ENCODE measurements at regions not wholly inside any gene's neighbourhood (a gene's known extent, or its start where the extent isn't known, plus 50 kb on each side); places are given as distances from the start of the nearest gene placed in this dataset.

DNA sequence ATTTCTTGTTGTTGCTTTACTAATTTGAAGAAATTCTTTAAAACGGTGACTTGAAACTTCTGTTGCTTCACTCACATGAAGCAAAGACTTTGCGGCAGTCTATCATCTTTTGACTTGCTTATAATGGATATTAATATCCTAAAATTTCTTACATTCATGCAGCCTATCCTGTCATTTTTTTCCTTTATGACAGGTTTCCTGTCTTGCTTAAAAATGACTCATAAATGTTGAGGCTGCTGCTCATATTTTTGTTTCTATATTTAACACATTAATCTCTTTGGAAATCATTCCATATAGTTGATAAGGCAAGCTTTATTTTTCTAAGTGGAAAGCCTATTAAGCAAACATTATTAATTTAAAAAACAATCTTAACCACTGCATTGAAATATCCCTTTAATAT, 176.6 kb upstream of the GALNTL6 start:
- DNase-seq (ENCODE audit: low spot score): no peak

DNA sequence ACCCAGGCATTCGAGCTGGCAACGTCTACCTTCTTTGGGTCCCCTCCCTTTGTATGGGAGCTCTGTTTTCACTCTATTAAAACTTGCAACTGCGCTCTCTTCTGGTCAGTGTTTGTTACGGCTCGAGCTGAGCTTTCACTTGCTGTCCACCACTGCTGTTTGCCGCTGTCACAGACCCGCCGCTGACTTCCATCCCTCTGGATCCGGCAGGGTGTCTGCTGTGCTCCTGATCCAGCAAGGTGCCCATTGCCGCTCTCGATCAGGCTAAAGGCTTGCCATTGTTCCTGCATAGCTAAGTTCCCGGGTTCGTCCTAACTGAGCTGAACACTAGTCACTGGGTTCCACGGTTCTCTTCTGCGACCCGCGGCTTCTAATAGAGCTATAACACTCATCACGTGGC, 183.5 kb upstream of the GALNTL6 start:
- DNase-seq (ENCODE audit: low spot score): no peak

DNA sequence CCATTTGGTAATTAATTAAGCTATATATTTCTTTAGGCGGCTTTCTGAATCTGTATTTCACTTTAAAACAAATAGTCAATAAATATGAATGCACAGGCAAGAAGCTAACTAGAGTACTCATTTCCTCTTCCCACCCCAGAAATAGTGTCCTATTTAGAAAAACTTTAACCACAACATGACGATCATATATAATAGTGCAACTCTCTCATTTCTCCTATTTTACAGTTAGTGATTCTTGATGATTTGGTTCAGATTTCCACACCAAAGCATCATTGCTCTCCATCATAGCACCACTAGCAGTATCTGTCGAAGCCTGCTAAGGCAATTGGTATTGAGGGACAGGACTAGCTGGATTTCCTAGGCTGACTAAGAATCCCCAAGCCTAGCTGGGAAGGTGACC, 184.0 kb upstream of the GALNTL6 start:
- no peak for DNase-seq (ENCODE audit: low spot score)

DNA sequence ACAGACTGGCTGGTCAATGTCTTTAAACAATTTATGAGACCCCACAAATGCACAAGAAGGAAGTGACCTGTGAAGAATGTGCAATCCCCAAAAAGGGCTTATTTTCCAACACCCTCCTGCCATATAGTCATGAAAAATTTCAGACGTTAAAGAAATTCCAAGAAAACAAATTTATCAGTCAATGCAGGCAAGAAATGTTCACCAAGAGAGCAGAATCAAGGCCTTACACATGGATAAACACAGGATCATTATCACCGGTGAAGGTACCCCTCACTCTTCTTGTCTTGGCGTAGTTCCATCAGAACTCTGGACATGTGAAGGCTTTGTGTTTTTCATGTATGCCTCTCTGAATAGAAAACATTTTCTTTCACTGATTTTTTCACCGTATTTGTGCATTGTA, 186.7 kb upstream of the GALNTL6 start:
- DNase-seq (ENCODE audit: low spot score): no peak

DNA sequence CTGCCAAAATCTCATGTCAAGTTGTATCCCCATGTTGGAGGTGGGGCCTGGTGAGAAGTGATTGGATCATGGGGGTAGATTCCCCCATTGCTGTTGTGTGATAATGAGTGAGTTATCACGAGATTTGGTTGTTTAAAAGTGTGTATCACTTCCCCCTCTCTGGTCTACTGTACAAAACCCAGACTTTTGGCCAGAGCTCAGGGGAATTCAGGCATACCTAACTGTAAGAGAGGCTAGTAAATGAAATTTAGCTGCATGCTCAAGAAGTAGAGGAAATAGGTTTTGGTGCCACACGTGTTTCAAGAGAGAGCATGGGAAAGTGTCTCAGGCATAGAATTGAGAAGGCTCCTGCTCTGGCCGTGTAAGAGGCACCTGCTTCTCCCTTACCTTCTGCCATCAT, 190.5 kb upstream of the GALNTL6 start:
- DNase-seq (ENCODE audit: low spot score): no peak

DNA sequence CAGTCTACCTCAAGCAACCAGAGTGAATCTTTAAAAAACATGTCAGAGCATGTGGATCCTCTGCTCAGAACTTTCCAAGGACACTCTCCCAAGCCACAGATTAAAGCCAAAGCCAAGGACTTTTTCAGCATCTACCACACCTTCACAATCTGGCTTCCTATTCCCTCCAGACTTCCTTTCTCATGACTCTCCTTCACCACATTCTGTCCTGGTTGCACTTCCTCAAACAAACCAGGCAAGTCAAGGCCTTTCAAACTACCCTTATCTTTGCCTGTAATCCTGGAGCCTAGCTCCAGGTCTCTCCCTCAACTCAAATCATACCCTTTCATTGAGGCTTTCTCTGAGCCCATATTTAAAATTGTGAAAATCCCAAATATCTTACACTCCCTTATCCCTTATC, 191.6 kb upstream of the GALNTL6 start:
- DNase-seq (ENCODE audit: low spot score): no peak

DNA sequence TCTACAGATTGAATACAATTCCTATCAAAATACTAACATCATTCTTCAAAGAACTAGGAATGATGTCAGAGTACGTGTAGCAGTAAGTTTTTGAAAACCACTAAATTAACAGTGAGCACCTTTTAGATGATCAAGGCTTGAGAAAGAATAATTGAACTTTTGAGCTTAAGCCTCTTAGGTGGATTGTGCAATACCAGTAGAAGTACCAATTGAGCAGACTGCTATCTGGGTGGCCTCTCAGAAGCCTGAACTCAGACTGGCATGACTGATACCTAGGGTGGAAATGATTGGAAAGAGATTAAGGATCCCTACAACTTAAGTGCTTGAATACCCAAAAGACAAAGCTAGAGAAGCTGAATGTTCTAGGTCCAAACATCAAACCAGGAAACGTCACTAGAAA, 200.3 kb upstream of the GALNTL6 start:
- DNase-seq (ENCODE audit: low spot score): no peak

DNA sequence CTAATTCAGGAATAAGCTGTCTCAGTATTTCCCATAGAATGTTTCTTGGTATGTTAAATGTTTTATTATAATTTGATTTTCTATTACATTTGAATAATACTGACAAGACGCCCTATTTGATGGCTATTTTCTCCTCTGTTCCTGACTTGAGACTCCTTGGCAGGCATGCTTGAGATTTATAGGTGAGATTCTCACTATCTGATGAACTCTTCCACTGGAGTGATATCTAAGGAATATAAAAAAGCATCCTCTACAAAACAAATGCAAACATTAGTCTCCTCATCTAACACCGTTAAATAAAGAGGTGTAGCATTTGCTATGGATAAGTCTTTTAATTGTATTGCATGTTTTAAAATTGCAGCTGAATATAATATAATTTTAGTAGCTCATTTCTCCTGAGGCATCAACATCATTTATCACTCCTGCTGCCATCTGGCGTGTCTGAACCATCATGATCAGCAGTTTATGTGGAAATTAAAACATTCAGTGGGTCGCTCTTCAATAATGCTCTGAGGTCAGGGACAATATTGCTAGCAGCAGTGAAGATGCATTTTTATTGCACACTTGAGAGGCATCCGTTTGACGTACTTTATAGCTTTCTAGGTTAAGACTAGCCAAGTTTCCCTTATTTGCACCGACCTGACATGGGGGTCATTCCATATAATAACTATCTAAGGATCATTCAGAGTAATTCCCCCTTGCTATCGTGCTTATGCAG, 210.4 kb upstream of the GALNTL6 start:
- peak; percentile 20 for DNase-seq (ENCODE audit: low spot score)

DNA sequence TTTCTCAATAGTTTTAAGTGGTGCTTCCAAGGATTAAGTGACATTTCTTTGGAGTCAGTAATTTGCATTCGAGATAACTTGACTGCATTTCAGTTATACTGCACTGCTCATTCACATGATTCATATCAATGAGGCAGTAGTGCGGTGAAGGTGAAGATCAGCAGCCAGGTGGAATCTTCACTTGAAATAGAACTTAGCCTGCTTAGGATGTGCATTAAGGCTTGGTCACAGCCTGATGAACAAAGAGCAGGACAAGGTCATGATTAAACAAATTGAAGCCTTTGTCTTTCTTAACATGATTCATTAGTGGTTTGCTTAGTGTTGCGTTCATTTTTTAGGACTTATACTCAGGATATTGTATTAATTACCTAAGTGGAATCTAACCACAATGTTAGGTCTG, 212.1 kb upstream of the GALNTL6 start:
- no peak for DNase-seq (ENCODE audit: low spot score)

DNA sequence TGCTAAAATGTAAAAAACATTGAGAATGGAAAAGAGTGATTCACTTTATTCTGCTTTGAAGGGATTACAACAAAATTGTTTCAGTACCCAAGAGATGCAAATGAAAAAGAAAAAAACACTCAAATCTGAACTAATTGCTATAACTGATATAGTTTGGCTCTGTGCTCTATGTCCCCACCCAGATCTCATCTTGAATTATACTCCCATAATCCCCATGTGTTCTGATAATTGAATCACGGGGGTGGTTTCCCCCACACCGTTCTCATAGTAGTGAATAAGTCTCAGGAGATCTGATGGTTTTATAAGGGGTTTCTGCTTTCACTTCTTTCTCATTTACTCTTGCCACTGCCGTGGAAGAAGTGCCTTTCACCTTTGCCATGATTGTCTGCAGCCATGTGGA, 213.6 kb upstream of the GALNTL6 start:
- DNase-seq (ENCODE audit: low spot score): no peak

DNA sequence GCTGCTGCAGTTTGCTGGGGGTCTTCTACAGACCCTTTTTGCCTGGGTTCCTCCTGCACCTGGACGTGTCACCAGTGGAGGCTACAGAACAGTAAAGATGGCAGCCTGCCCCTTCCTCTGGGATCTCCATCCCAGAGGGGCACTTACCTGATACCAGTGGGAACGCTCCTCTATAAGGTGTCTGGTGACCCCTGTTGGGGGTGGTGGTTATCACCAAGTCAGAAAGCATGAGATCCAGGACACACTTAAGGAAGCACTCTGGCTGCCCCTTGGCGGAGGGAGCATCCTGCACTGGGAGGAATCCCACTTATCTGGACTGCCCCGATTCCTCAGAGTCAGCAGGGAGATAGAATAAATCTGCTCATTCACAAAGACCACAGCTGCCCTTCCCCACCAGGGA, 218.9 kb upstream of the GALNTL6 start:
- DNase-seq (ENCODE audit: low spot score): no peak

DNA sequence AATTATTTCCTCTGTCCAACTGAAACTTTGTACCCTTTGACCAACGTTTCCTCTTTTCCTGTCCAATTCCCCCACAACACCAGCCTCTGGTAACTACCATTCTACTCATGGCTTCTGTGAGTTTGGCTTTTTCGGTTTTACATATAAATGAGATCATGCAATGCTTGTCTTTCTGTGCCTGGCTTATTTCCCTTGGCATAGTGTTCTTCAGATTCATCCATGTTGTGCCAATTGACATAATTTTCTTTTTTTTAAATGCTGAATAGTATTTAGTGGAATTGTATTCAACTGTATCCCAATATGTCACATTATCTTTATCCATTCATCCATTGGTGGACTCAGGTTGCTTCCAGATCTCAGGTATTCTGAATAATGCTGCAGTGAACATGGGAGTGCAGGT, 222.5 kb upstream of the GALNTL6 start:
- no peak for DNase-seq (ENCODE audit: low spot score)

DNA sequence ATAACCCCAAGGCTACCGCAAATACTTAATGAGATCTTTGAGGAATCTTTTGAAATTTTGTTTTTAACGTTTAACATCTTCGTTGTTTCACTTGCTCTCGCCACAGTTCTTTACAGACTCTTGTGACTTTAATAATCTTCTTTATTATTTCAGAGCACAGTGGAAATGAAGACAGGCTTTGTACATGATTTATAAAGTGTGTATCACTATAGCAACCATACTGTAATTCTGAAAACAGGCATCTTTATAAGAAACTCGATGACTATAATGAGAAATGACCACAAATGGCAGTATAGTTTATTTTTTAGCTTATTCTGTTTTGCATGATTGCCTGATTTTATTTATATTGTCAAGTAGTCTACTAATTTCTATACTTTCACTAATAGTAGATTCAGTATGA, 224.4 kb upstream of the GALNTL6 start:
- no peak for DNase-seq (ENCODE audit: low spot score)

DNA sequence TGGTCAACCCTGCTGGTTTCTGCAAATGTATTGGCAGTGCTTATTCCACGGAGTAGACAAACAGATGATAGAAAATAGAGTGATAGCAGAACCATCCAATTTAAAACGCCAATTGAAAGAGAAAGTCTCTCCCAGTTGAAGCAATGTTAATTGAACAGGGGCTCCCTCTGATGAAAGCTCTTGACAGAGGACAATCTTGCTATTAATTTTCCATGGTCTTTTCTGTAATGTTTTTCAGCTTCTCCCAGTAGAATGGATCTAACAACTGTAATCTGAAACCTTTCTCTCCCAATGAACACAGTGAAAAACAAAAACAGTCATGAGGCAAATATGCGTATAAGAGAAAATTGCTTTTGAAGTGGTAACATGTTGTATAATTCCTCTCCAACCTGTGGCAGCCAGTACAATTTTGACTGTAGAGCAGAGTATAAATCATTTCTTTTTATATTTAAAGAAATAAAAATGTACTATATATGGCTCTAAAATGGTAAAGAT, 225.1 kb upstream of the GALNTL6 start:
- DNase-seq (ENCODE audit: low spot score): no peak

DNA sequence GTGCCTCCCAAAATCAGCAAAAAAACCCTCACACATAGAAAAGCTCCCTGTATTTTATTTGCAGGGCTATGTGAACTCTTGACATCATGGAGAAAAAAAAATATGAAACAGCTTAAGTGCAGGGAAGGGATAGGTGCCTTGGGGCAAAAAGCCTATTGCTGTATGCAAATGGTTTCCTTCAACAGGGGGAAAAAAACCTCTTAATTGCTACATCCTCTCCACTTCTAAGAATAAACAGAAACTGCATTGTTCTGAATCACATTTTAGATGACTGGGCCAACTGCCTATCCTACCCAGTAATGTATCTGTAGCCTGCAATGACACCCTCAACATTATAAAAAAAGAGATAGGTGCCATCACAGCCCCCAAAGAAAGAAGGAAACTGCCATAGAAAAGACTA, 229.4 kb upstream of the GALNTL6 start:
- no peak for DNase-seq (ENCODE audit: low spot score)

DNA sequence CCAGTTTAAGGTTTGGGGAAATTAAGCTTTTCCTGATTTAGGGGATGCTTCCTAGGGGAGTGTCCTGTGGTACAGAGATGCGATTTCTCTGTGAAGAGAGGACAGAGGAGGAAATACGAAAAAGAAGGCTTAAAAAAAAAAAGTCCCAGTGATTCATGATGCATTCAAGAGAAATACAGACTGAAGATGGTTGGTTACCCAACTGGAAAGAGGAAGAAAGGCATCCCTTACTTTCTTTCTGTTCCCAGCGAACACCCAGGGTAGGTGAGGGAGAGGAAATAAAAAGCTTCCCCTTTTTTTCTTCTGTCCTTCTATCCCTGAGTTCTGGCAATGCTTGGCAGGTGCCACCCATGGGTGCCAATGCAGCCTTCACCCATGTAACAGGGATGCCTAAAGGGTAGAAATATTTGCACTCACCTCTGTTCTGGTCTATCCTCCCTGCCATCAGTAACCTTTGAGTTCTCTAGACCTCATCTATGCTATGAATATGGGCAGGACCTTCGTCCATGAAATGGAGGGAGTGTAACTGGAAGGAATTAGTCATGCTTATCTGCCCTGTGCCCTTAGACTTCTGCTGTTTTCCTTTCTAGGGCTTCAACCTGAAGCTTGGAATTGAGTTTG, 230.1 kb upstream of the GALNTL6 start:
- DNase-seq (ENCODE audit: low spot score): no peak

DNA sequence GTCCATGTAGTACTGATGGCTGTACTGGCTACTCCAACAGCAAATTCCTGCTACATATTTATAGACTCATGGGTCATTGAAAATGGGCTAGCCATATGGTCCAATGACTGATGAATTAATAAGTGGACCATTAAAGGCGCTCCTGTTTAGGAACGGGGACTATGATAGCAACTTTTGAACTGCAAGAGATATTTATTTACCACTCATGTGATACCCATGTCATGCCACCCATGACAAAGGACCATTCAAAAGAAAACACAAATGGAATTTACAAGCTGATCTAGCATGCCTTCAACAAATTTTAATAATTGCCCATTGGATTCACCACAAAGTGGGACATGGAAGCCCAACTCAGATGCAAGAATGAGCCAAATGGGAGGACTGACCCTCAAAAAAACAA, 240.0 kb upstream of the GALNTL6 start:
- no peak for DNase-seq (ENCODE audit: low spot score)

DNA sequence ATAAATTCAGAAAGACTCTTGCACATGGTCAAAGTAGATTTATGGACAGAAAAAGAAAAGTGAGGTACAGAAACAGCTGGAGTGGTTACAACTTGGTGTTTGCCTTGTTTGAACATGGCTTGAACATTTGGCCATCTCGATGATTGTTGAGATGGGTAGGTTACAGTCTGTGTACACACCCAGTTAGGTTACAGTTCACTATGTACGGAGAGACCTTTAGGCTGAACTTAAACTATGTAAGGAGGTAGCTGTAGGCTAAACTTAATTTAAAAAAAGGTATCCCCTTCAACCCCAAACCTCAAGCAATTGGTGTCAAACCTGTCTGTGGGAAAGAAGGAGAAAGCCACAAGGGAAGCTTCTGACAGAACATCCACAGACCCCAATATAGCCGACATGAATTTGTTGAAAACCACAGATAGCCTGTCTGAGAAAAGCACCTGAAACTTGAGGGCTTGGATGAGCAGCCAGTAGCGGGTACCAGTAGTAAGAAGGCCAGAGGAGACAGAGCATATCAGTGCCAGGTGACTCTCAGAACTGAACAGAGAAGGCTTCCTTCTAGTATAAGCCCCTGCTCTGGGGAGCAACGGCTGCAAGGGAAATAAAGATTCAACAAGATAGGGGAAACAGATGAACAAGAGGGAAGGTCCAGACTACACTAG, 247.9 kb upstream of the GALNTL6 start:
- no peak for DNase-seq (ENCODE audit: low spot score)

DNA sequence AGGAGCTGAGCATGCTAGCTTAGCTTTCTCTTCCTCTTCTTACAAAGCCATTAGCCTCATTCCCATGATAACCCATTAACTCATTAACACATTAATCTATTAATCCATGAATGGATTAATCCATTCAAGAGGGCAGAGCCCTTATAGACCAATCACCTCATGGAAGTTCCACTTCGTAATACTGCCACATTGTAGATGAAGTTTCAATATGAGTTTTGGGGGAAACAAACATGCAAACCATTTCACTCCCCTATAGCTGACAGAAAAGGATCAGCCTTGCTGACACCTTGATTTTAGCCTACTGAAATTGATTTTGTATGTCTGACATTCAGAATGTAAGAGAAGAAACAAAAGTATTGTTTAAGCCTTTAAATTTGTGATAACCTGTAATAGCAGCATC, 251.8 kb upstream of the GALNTL6 start:
- no peak for DNase-seq (ENCODE audit: low spot score)

DNA sequence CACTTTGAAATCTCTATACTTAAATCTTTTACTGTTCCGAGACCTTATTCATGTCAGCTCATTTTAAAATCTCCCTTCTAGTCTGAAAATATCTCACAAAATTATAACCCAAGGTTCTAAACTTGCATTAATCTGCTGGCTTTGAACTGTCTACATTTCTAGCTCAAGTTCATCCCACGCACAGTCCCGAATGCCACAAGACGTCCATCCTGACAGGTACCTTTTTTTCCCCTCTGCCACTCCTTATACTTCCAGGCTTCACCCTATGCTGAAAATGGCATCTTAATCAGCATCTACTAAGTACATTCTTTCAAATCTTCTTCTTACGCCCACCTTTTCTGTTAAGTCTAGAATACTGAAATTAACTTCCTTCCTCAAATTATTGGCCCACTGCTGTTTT, 259.2 kb upstream of the GALNTL6 start:
- no peak for DNase-seq (ENCODE audit: low spot score)

DNA sequence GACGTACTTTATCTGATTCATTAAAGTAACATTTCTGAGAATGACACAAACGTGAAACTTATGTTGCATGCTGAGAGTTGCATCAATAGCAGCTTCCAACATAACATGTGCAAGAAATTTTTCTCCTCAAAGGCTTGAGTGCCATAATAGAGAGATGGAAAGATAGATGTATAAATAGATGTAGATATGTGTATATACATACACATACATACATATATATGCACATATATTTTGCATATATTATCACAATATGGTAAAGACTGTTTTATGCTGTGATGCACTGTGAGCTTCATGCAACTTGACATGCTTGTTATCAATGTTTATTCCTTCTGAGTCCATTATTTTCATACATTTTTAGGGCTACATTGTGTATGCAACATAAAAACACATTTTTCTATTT, 270.6 kb upstream of the GALNTL6 start:
- no peak for DNase-seq (ENCODE audit: low spot score)

DNA sequence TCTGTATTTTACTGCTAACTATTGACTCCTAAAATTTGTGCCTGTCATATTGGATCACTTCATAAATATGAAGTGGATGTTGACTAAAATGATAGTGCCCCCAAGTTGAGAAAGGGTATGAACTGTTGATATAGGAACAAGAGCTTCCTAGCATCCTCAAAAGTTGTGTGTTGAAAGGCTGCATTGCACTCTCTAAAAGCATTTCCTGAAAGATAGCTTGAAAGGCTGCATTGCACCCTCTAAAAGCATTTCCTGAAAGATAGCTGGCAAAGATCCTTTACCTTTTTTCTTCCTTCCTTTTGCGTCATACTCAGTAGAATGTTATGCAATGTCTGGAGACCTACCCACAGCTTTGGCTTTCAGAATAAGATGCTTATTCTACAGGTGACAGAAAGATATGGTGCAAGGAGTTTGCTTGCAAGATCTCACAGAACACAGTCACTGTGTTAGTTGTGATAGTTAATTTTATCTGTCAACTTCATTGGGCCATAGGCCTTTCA, 274.6 kb upstream of the GALNTL6 start:
- DNase-seq (ENCODE audit: low spot score): no peak

DNA sequence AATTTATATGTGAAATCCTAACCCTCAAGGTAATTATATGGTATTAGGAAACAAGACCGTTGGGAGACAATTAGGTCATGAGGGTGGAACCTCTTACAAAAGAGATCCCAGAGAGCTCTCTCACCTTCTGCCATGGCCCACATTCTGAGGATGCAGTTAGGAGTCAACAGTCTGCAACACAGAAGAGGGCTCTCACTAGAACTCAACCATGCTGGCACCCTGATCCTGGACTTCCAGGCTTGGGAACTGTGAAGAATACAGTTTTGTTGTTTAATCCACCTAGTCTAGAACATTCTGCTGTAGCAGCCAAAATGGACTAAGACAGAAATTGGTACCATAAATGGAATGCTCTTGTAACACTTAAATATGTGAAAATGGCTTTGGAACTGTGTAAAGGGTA, 278.8 kb upstream of the GALNTL6 start:
- DNase-seq (ENCODE audit: low spot score): no peak

All from SK-N-DZ (cell line).